NCI-H1092 treated with DMSO at 0.1 percent for 48 hours (cell line): ENCODE measurements at regions not wholly inside any gene's neighbourhood (a gene's known extent, or its start where the extent isn't known, plus 50 kb on each side); places are given as distances from the start of the nearest gene placed in this dataset.
A peak's percentile ranks its signal among the peaks of the same experiment; 100 is the strongest.

Source experiments
- DNase-seq: peaks from one replicate; lab custom pipeline; 2025; lab: John Stamatoyannopoulos, UW

- DNase-seq, result no peak
These were observed 349.0 kb downstream of the BRINP1 start for GRCh38 chr9:119020284-119020683.

- DNase-seq, result no peak
These were observed 348.4 kb downstream of the BRINP1 start for GRCh38 chr9:119020730-119021333.

- DNase-seq, result peak; percentile 24
These were observed 343.1 kb downstream of the BRINP1 start for GRCh38 chr9:119026120-119026519.

- no peak for DNase-seq
These were observed 341.1 kb downstream of the BRINP1 start for GRCh38 chr9:119027901-119028699.

- DNase-seq, result no peak
These were observed 339.3 kb downstream of the BRINP1 start for GRCh38 chr9:119029886-119030285.

- DNase-seq, result no peak
These were observed 335.6 kb downstream of the BRINP1 start for GRCh38 chr9:119033596-119033995.

- no peak for DNase-seq
These were observed 332.3 kb downstream of the BRINP1 start for GRCh38 chr9:119036969-119037368.

- no peak for DNase-seq
These were observed 325.2 kb downstream of the BRINP1 start for GRCh38 chr9:119043996-119044395.

- DNase-seq, result no peak
These were observed 324.4 kb downstream of the BRINP1 start for GRCh38 chr9:119044806-119045205.

GRCh38 chr9:119047513-119048307 is 321.5 kb downstream of the BRINP1 start:
- no peak for DNase-seq

GRCh38 chr9:119050281-119050680 is 319.0 kb downstream of the BRINP1 start:
- DNase-seq, result no peak

GRCh38 chr9:119052339-119053030 is 316.8 kb downstream of the BRINP1 start:
- DNase-seq, result no peak

- DNase-seq, result no peak
These were observed 316.2 kb downstream of the BRINP1 start for GRCh38 chr9:119053070-119053469.

- no peak for DNase-seq
These were observed 308.4 kb downstream of the BRINP1 start for GRCh38 chr9:119060629-119061385.

GRCh38 chr9:119071636-119072035 is 297.6 kb downstream of the BRINP1 start:
- no peak for DNase-seq

GRCh38 chr9:119074017-119074416 is 295.2 kb downstream of the BRINP1 start:
- DNase-seq, result no peak

- DNase-seq, result peak; percentile 21
These were observed 291.2 kb downstream of the BRINP1 start for GRCh38 chr9:119078015-119078414.

GRCh38 chr9:119083673-119084072 is 285.6 kb downstream of the BRINP1 start:
- no peak for DNase-seq

- no peak for DNase-seq
These were observed 282.6 kb downstream of the BRINP1 start for GRCh38 chr9:119086590-119086989.

- peak; percentile 12 for DNase-seq
These were observed 281.2 kb downstream of the BRINP1 start for GRCh38 chr9:119088002-119088547.

GRCh38 chr9:119091074-119091473 is 278.2 kb downstream of the BRINP1 start:
- no peak for DNase-seq
